ENCODE measurements at regions not wholly inside any gene's neighbourhood (a gene's known extent, or its start where the extent isn't known, plus 50 kb on each side); places are given as distances from the start of the nearest gene placed in this dataset.

GRCh38 chr11:19472679-19473078, 231.9 kb upstream of the E2F8 start:
- DNase-seq (ENCODE audit: low read depth in 3 of 3), result no peak

DNA sequence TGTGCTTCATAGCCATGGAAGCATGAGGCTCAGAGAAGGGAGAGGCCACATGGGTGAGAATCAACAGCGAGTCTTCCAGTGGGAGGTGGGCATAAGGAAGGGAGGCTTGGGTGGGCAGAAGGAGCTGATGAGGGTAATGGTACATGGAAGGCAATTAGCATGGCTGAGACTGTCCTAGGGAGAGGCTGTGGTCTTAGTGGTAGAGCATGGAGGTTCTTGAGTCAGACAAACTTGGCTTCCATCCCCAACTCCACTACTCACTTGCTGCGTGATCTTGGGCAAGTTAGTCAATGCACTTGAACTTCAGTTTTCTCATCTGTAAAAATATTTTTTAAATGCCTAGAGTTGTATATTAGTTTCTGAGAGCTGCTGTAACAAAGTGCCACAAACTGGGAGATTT, 227.2 kb upstream of the E2F8 start:
- no peak for DNase-seq (ENCODE audit: low read depth in 3 of 3)

DNA sequence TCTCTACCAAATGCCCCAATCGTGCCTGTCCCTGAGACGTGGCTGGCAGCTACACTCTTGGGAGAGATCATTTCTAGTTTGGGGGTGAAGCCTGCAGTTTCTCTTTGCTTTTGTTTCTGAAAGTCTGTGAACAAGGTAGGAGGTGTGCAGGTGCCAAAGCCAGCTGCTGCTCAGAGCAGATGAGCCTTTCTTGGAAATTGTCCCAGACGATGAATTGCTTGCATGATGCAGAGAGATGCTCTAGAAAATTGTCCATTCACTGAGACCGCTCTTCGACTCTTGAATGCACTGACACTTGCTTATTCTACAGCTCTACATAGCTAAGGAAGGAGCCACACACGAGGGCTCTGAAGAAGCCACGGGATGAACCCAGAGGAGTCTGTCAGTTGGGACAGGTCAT, 225.6 kb upstream of the E2F8 start:
- no peak for DNase-seq (ENCODE audit: low read depth in 3 of 3)

- DNase-seq (ENCODE audit: low read depth in 3 of 3), result no peak
Observed at GRCh38 chr11:19463976-19464375, 223.2 kb upstream of the E2F8 start.

GRCh38 chr11:19460718-19461405, 220.1 kb upstream of the E2F8 start:
- DNase-seq (ENCODE audit: low read depth in 3 of 3), result no peak

GRCh38 chr11:19459240-19459639, 218.5 kb upstream of the E2F8 start:
- no peak for DNase-seq (ENCODE audit: low read depth in 3 of 3)

DNA sequence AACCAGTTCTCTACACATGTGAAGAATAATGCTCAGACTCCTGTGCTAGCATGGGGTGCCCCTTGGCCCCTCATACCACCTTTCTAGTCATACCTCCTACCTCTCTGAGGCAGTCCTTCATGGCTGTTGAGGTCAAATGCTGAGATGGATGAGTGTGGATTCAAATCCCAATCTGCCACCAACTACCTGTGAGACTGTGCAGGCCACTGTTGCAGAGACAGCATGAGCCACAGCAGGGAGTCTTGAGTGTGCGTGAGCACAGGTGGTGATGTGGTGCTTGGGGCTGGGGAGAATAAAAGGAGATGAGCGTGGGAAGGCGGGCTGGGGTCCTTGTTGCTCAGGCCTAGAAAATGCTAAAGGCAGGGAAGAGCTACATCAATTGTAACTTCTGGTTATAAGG, 218.0 kb upstream of the E2F8 start:
- DNase-seq (ENCODE audit: low read depth in 3 of 3), result no peak

GRCh38 chr11:19458231-19458630, 217.5 kb upstream of the E2F8 start:
- DNase-seq (ENCODE audit: low read depth in 3 of 3), result no peak

- DNase-seq (ENCODE audit: low read depth in 3 of 3), result no peak
Observed at GRCh38 chr11:19455731-19456130, 215.0 kb upstream of the E2F8 start.

- DNase-seq (ENCODE audit: low read depth in 3 of 3), result no peak
Observed at GRCh38 chr11:19453651-19454257, 213.0 kb upstream of the E2F8 start.

- DNase-seq (ENCODE audit: low read depth in 3 of 3), result no peak
Observed at GRCh38 chr11:19451609-19452008, 210.9 kb upstream of the E2F8 start.

GRCh38 chr11:19450282-19450681, 209.5 kb upstream of the E2F8 start:
- no peak for DNase-seq (ENCODE audit: low read depth in 3 of 3)

- DNase-seq (ENCODE audit: low read depth in 3 of 3), result no peak
Observed at GRCh38 chr11:19448651-19449050, 207.9 kb upstream of the E2F8 start.

DNA sequence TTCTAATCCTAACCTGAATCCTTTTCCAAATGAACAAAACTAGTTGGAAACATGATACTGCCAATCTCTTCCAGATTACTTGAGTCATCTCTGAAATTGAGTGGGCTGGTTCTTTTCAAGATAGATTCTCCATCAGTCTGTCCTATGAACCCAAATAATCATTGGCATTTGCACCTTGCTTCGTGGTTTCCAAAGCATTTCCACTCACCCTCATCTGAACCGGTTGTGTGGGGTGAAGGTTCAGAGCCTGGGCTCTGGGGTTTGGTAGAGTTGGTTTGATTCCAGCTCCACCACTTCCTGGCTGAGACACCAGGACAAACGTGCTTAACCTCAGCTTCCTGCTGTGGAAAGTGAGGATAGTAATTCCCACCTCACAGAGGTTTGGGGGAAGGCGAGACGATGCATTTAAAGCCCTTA, 206.4 kb upstream of the E2F8 start:
- DNase-seq (ENCODE audit: low read depth in 3 of 3), result no peak

GRCh38 chr11:19445771-19446170, 205.0 kb upstream of the E2F8 start:
- no peak for DNase-seq (ENCODE audit: low read depth in 3 of 3)

GRCh38 chr11:19444231-19444630, 203.5 kb upstream of the E2F8 start:
- no peak for DNase-seq (ENCODE audit: low read depth in 3 of 3)

GRCh38 chr11:19442554-19442910, 201.8 kb upstream of the E2F8 start:
- DNase-seq (ENCODE audit: low read depth in 3 of 3), result no peak

GRCh38 chr11:19441752-19442553, 201.2 kb upstream of the E2F8 start:
- peak; percentile 35 to 65 (median 48) for DNase-seq (ENCODE audit: low read depth in 3 of 3)

GRCh38 chr11:19441288-19441687, 200.5 kb upstream of the E2F8 start:
- no peak for DNase-seq (ENCODE audit: low read depth in 3 of 3)

GRCh38 chr11:19437760-19438159, 197.0 kb upstream of the E2F8 start:
- DNase-seq (ENCODE audit: low read depth in 3 of 3), result no peak

DNA sequence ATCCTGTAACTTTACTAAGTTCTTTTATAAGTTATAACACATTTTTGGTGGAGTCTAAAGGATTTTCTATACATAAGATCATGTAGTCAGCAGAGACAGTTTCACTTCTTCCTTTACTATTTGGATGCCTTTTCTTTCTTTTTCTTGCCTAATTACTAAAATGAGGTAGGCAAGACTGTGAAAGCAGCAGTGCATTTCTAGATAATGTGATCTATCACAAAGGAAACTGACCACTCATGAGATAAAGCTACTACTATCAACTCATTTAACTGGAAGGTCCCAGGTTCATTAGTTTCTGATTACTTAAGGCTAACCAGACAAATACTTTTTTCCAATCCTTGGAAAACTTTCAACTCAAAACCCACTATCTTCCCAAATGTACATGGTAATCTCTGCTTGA, 196.2 kb upstream of the E2F8 start:
- DNase-seq (ENCODE audit: low read depth in 3 of 3), result no peak

DNA sequence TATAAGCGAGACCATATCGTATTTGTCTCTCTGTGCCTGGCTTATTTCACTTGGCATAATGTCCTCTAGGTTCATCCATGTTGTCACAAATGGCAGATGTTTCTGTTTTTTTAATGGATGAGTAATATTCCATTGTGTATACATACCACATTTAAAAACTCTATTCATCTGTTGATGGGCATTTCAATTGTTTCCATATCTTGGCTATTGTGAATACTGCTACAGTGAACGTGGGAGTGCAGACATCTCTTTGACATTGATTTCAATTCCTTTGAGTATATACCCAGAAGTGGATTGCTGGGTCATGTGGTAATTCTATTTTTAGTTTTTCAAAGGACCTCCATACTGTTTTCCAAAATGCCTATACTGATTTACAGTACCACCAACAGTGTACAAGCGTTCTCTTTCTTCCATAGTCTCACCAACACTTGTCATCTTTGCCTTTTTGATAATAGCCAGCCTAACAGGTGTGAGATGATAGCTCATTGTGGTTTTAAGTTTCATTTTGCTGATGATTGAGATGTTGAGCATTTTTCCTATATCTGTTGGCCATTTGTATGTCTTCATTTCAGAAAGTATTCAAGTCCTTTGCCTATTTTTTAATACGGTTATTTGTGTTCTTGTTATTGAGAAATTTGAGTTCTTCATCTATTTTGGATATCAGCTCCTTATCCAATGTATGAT, 194.7 kb upstream of the E2F8 start:
- no peak for DNase-seq (ENCODE audit: low read depth in 3 of 3)

GRCh38 chr11:19433791-19434190, 193.0 kb upstream of the E2F8 start:
- DNase-seq (ENCODE audit: low read depth in 3 of 3), result no peak

Measured in stimulated activated CD4-positive, alpha-beta T cell treated with anti-CD3 and anti-CD28 coated beads, TNF-alpha, amount 100 ng/mL, for 48 hours (primary cell).